ENCODE measurements at regions not wholly inside any gene's neighbourhood (a gene's known extent, or its start where the extent isn't known, plus 50 kb on each side); places are given as distances from the start of the nearest gene placed in this dataset.

GRCh38 chr4:144223661-144224060 lies 83.1 kb upstream of the GYPA start:
- no peak overlapping the region for H2AFZ ChIP-seq (ENCODE audit: low read depth, low read length)
- 89% methylated on average over 1 of the region's 2 CpGs for WGBS

GRCh38 chr4:144259285-144259684 lies 118.8 kb upstream of the GYPA start:
- H3K4me3 ChIP-seq (ENCODE audit: insufficient read depth in 1 of 2, low read depth in 1 of 2, low read length in 2 of 2): no peak overlapping the region
- peaks cover 27% of the 10 kb centered on the region for H3K9me3 ChIP-seq (ENCODE audit: control insufficient read depth, low read length)
- no peak overlapping the region for H4K91ac ChIP-seq (ENCODE audit: low read length)
- H2BK15ac ChIP-seq (ENCODE audit: low read depth, poor library complexity, severe bottlenecking): no peak overlapping the region
- H3K27me3 ChIP-seq (ENCODE audit: control insufficient read depth in 1 of 2, insufficient read depth in 1 of 2, low read length in 2 of 2): no peaks in the 10 kb centered on the region
- no peak overlapping the region for H2BK5ac ChIP-seq (ENCODE audit: low read depth, low read length, poor library complexity, severe bottlenecking)
- H3K23ac ChIP-seq (ENCODE audit: low read length in 2 of 2): no peak overlapping the region
- 100% methylated on average over 1 of the region's 1 CpG for WGBS
- no peak overlapping the region for H3K9ac ChIP-seq (ENCODE audit: low read length)
- H4K8ac ChIP-seq (ENCODE audit: low read length): no peak overlapping the region
- no peaks in the 10 kb centered on the region for H3K4me1 ChIP-seq (ENCODE audit: control insufficient read depth, insufficient read depth, low read depth, low read length)
- H2AFZ ChIP-seq (ENCODE audit: low read depth, low read length): no peak overlapping the region
- H3K4ac ChIP-seq (ENCODE audit: low read depth in 1 of 2, low read length in 2 of 2): no peak overlapping the region
- no peaks in the 10 kb centered on the region for H3K36me3 ChIP-seq (ENCODE audit: control insufficient read depth in 1 of 2, insufficient read depth in 2 of 2, low read depth in 1 of 2, low read length in 2 of 2)
- H3K18ac ChIP-seq (ENCODE audit: low read depth in 1 of 2, low read length in 2 of 2): no peak overlapping the region
- no peak overlapping the region for H3K14ac ChIP-seq (ENCODE audit: low read length in 2 of 2)
- no peak for DNase-seq
- H2BK12ac ChIP-seq (ENCODE audit: low read length in 2 of 2): no peak overlapping the region
- no peak overlapping the region for H2AK5ac ChIP-seq (ENCODE audit: low read length, severe bottlenecking)
- H2BK120ac ChIP-seq (ENCODE audit: low read depth, low read length): no peak overlapping the region
- H3K79me1 ChIP-seq (replicated peaks; ENCODE audit: low read length, poor library complexity, severe bottlenecking): no peaks in the 10 kb centered on the region
- no peak overlapping the region for H3K27ac ChIP-seq (ENCODE audit: low read length, poor library complexity, severe bottlenecking)
- no peak overlapping the region for H3K4me2 ChIP-seq (ENCODE audit: low read length, poor library complexity, severe bottlenecking)

More at GRCh38 chr4:144223661-144224060, 83.1 kb upstream of the GYPA start:
- no peak overlapping the region for H4K8ac ChIP-seq (ENCODE audit: low read length)
- H2AK5ac ChIP-seq (ENCODE audit: low read length, severe bottlenecking): no peak overlapping the region
- no peak overlapping the region for H3K9ac ChIP-seq (ENCODE audit: low read length)
- no peak overlapping the region for H2BK5ac ChIP-seq (ENCODE audit: low read depth, low read length, poor library complexity, severe bottlenecking)
- DNase-seq: no peak
- H2BK12ac ChIP-seq (ENCODE audit: low read length in 2 of 2): no peak overlapping the region
- H2BK15ac ChIP-seq (ENCODE audit: low read depth, poor library complexity, severe bottlenecking): no peak overlapping the region
- H4K91ac ChIP-seq (ENCODE audit: low read length): no peak overlapping the region
- no peaks in the 10 kb centered on the region for H3K36me3 ChIP-seq (ENCODE audit: control insufficient read depth in 1 of 2, insufficient read depth in 2 of 2, low read depth in 1 of 2, low read length in 2 of 2)
- no peak overlapping the region for H3K4me3 ChIP-seq (ENCODE audit: insufficient read depth in 1 of 2, low read depth in 1 of 2, low read length in 2 of 2)
- no peak overlapping the region for H3K14ac ChIP-seq (ENCODE audit: low read length in 2 of 2)
- H3K27ac ChIP-seq (ENCODE audit: low read length, poor library complexity, severe bottlenecking): no peak overlapping the region
- no peaks in the 10 kb centered on the region for H3K27me3 ChIP-seq (ENCODE audit: control insufficient read depth in 1 of 2, insufficient read depth in 1 of 2, low read length in 2 of 2)
- H3K4me2 ChIP-seq (ENCODE audit: low read length, poor library complexity, severe bottlenecking): no peak overlapping the region
- H3K4me1 ChIP-seq (ENCODE audit: control insufficient read depth, insufficient read depth, low read depth, low read length): no peaks in the 10 kb centered on the region
- no peaks in the 10 kb centered on the region for H3K79me1 ChIP-seq (replicated peaks; ENCODE audit: low read length, poor library complexity, severe bottlenecking)
- H3K23ac ChIP-seq (ENCODE audit: low read length in 2 of 2): no peak overlapping the region
- no peak overlapping the region for H2BK120ac ChIP-seq (ENCODE audit: low read depth, low read length)
- peaks cover 2% of the 10 kb centered on the region for H3K9me3 ChIP-seq (ENCODE audit: control insufficient read depth, low read length)
- no peak overlapping the region for H3K4ac ChIP-seq (ENCODE audit: low read depth in 1 of 2, low read length in 2 of 2)
- H3K18ac ChIP-seq (ENCODE audit: low read depth in 1 of 2, low read length in 2 of 2): no peak overlapping the region

GRCh38 chr4:144267084-144267483 lies 126.6 kb upstream of the GYPA start:
- H3K4me1 ChIP-seq (ENCODE audit: control insufficient read depth, insufficient read depth, low read depth, low read length): no peaks in the 10 kb centered on the region
- H3K4ac ChIP-seq (ENCODE audit: low read depth in 1 of 2, low read length in 2 of 2): no peak overlapping the region
- no peak overlapping the region for H3K4me3 ChIP-seq (ENCODE audit: insufficient read depth in 1 of 2, low read depth in 1 of 2, low read length in 2 of 2)
- no peak overlapping the region for H3K23ac ChIP-seq (ENCODE audit: low read length in 2 of 2)
- H3K79me1 ChIP-seq (replicated peaks; ENCODE audit: low read length, poor library complexity, severe bottlenecking): no peaks in the 10 kb centered on the region
- 100% methylated on average over 1 of the region's 1 CpG for whole genome bisulfite sequencing
- no peak overlapping the region for H2BK5ac ChIP-seq (ENCODE audit: low read depth, low read length, poor library complexity, severe bottlenecking)
- H3K27me3 ChIP-seq (ENCODE audit: control insufficient read depth in 1 of 2, insufficient read depth in 1 of 2, low read length in 2 of 2): no peaks in the 10 kb centered on the region
- no peak overlapping the region for H3K27ac ChIP-seq (ENCODE audit: low read length, poor library complexity, severe bottlenecking)
- H3K18ac ChIP-seq (ENCODE audit: low read depth in 1 of 2, low read length in 2 of 2): no peak overlapping the region
- no peak overlapping the region for H4K8ac ChIP-seq (ENCODE audit: low read length)
- H2BK12ac ChIP-seq (ENCODE audit: low read length in 2 of 2): no peak overlapping the region
- no peaks in the 10 kb centered on the region for H3K9me3 ChIP-seq (ENCODE audit: control insufficient read depth, low read length)
- H3K4me2 ChIP-seq (ENCODE audit: low read length, poor library complexity, severe bottlenecking): no peak overlapping the region
- no peak overlapping the region for H2BK15ac ChIP-seq (ENCODE audit: low read depth, poor library complexity, severe bottlenecking)
- no peak for DNase-seq
- H4K91ac ChIP-seq (ENCODE audit: low read length): no peak overlapping the region
- no peak overlapping the region for H2AFZ ChIP-seq (ENCODE audit: low read depth, low read length)
- H2BK120ac ChIP-seq (ENCODE audit: low read depth, low read length): no peak overlapping the region
- H3K36me3 ChIP-seq (ENCODE audit: control insufficient read depth in 1 of 2, insufficient read depth in 2 of 2, low read depth in 1 of 2, low read length in 2 of 2): no peaks in the 10 kb centered on the region
- H3K9ac ChIP-seq (ENCODE audit: low read length): no peak overlapping the region
- H3K14ac ChIP-seq (ENCODE audit: low read length in 2 of 2): no peak overlapping the region
- H2AK5ac ChIP-seq (ENCODE audit: low read length, severe bottlenecking): no peak overlapping the region

GRCh38 chr4:144280688-144281087 lies 140.2 kb upstream of the GYPA start:
- H3K9me3 ChIP-seq (ENCODE audit: control insufficient read depth, low read length): peaks cover 4% of the 10 kb centered on the region
- no peak overlapping the region for H3K4ac ChIP-seq (ENCODE audit: low read depth in 1 of 2, low read length in 2 of 2)
- H3K18ac ChIP-seq (ENCODE audit: low read depth in 1 of 2, low read length in 2 of 2): no peak overlapping the region
- no peak overlapping the region for H4K91ac ChIP-seq (ENCODE audit: low read length)
- no peak overlapping the region for H3K4me3 ChIP-seq (ENCODE audit: insufficient read depth in 1 of 2, low read depth in 1 of 2, low read length in 2 of 2)
- no peak overlapping the region for H2AFZ ChIP-seq (ENCODE audit: low read depth, low read length)
- no peak overlapping the region for H2AK5ac ChIP-seq (ENCODE audit: low read length, severe bottlenecking)
- no peak overlapping the region for H2BK120ac ChIP-seq (ENCODE audit: low read depth, low read length)
- no peak overlapping the region for H3K9ac ChIP-seq (ENCODE audit: low read length)
- H3K36me3 ChIP-seq (ENCODE audit: control insufficient read depth in 1 of 2, insufficient read depth in 2 of 2, low read depth in 1 of 2, low read length in 2 of 2): no peaks in the 10 kb centered on the region
- H2BK5ac ChIP-seq (ENCODE audit: low read depth, low read length, poor library complexity, severe bottlenecking): no peak overlapping the region
- no peak overlapping the region for H3K27ac ChIP-seq (ENCODE audit: low read length, poor library complexity, severe bottlenecking)
- H2BK12ac ChIP-seq (ENCODE audit: low read length in 2 of 2): no peak overlapping the region
- H3K4me2 ChIP-seq (ENCODE audit: low read length, poor library complexity, severe bottlenecking): no peak overlapping the region
- no peak overlapping the region for H4K8ac ChIP-seq (ENCODE audit: low read length)
- no peaks in the 10 kb centered on the region for H3K79me1 ChIP-seq (replicated peaks; ENCODE audit: low read length, poor library complexity, severe bottlenecking)
- no peak overlapping the region for H2BK15ac ChIP-seq (ENCODE audit: low read depth, poor library complexity, severe bottlenecking)
- no peak for DNase-seq
- no peak overlapping the region for H3K23ac ChIP-seq (ENCODE audit: low read length in 2 of 2)
- H3K27me3 ChIP-seq (ENCODE audit: control insufficient read depth in 1 of 2, insufficient read depth in 1 of 2, low read length in 2 of 2): no peaks in the 10 kb centered on the region
- H3K14ac ChIP-seq (ENCODE audit: low read length in 2 of 2): no peak overlapping the region
- H3K4me1 ChIP-seq (ENCODE audit: control insufficient read depth, insufficient read depth, low read depth, low read length): no peaks in the 10 kb centered on the region

Data from mesenchymal stem cell (in vitro differentiated cells and primary cell).